H1 (cell line): ENCODE measurements at regions not wholly inside any gene's neighbourhood (a gene's known extent, or its start where the extent isn't known, plus 50 kb on each side); places are given as distances from the start of the nearest gene placed in this dataset.

ENCODE experiments used
- BRCA1 ChIP-seq: IDR thresholded peaks from 2 replicates; pipeline ENCODE4 v1.6.1; 2012; ENCODE audit warnings: low read depth, low read length, improper control_type of control experiment
- CEBPB ChIP-seq: IDR thresholded peaks from 2 replicates; pipeline ENCODE4 v1.6.1; 2012; ENCODE audit warnings: low read depth, low read length
- CHD1 ChIP-seq: IDR thresholded peaks from 2 replicates; pipeline ENCODE4 v1.6.1; 2012; ENCODE audit warnings: low read depth, low read length, improper control_type of control experiment
- JUN ChIP-seq: IDR thresholded peaks from 2 replicates; pipeline ENCODE4 v1.6.1; 2011; ENCODE audit warnings: low read depth, mild to moderate bottlenecking, improper control_type of control experiment, low read length
- JUND ChIP-seq: IDR thresholded peaks from 2 replicates; pipeline ENCODE4 v1.6.1; 2011; ENCODE audit warnings: mild to moderate bottlenecking, improper control_type of control experiment, low read length
- RXRA ChIP-seq: IDR thresholded peaks from 2 replicates; pipeline ENCODE4 v1.6.1; 2011; ENCODE audit warnings: low read depth, mild to moderate bottlenecking, low read length, moderate library complexity; ENCODE audit not compliant: insufficient read depth
- SIRT6 ChIP-seq: IDR thresholded peaks from one replicate; pipeline ENCODE4 v1.7.1; 2012; ENCODE audit warnings: low read length, inconsistent platforms
- SIX5 ChIP-seq: IDR thresholded peaks from 2 replicates; pipeline ENCODE4 v1.6.1; 2011; ENCODE audit warnings: mild to moderate bottlenecking, low read depth, low read length
- SUZ12 ChIP-seq: fragments of 200-600 bp; sonication (generic); IDR thresholded peaks from 2 replicates; pipeline ENCODE4 v1.6.1; 2012; ENCODE audit warnings: mild to moderate bottlenecking, inconsistent platforms, low read length, moderate library complexity, mixed read lengths
- TAF7 ChIP-seq: optimal IDR thresholded peaks from 2 replicates; pipeline ENCODE3; 2011; ENCODE audit warnings: low read depth, mild to moderate bottlenecking, inconsistent platforms, low read length, moderate library complexity, borderline replicate concordance
- TEAD4 ChIP-seq: IDR thresholded peaks from 2 replicates; pipeline ENCODE4 v1.6.1; 2012; ENCODE audit warnings: low read depth, low read length, inconsistent platforms, mixed read lengths
- TF ChIP-seq, protein P1 (sequence below): fragments of 300-600 bp; sonication (generic); IDR thresholded peaks from 2 replicates; pipeline ENCODE4 v1.7.1; 2012; ENCODE audit warnings: low read length, moderate library complexity, mild to moderate bottlenecking, inconsistent platforms; ENCODE audit not compliant: insufficient replicate concordance
- TF ChIP-seq, protein P2 (sequence below): IDR thresholded peaks from 2 replicates; pipeline ENCODE4 v1.6.1; 2012; ENCODE audit warnings: inconsistent platforms

DNA sequence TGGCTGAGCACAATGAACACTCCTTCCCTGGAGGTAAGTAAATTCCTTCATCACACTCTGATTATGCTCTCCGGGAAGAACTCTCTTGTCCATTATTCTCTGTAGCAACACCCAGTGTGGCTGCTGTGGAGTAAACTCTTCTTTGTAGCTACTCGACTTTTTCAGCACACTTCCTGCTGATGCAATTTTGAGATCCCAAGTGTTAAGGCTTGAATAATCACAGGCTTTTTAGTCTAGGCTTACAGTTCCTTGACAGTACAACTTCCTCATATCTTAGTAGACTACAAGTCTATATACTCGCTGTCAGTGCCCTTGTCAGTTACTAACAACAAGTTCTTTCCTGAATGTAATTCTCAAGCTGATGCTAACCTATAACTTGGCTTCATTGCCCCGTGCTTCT is 301.8 kb upstream of the API5 start (continued):
- TF ChIP-seq, protein P1, sequence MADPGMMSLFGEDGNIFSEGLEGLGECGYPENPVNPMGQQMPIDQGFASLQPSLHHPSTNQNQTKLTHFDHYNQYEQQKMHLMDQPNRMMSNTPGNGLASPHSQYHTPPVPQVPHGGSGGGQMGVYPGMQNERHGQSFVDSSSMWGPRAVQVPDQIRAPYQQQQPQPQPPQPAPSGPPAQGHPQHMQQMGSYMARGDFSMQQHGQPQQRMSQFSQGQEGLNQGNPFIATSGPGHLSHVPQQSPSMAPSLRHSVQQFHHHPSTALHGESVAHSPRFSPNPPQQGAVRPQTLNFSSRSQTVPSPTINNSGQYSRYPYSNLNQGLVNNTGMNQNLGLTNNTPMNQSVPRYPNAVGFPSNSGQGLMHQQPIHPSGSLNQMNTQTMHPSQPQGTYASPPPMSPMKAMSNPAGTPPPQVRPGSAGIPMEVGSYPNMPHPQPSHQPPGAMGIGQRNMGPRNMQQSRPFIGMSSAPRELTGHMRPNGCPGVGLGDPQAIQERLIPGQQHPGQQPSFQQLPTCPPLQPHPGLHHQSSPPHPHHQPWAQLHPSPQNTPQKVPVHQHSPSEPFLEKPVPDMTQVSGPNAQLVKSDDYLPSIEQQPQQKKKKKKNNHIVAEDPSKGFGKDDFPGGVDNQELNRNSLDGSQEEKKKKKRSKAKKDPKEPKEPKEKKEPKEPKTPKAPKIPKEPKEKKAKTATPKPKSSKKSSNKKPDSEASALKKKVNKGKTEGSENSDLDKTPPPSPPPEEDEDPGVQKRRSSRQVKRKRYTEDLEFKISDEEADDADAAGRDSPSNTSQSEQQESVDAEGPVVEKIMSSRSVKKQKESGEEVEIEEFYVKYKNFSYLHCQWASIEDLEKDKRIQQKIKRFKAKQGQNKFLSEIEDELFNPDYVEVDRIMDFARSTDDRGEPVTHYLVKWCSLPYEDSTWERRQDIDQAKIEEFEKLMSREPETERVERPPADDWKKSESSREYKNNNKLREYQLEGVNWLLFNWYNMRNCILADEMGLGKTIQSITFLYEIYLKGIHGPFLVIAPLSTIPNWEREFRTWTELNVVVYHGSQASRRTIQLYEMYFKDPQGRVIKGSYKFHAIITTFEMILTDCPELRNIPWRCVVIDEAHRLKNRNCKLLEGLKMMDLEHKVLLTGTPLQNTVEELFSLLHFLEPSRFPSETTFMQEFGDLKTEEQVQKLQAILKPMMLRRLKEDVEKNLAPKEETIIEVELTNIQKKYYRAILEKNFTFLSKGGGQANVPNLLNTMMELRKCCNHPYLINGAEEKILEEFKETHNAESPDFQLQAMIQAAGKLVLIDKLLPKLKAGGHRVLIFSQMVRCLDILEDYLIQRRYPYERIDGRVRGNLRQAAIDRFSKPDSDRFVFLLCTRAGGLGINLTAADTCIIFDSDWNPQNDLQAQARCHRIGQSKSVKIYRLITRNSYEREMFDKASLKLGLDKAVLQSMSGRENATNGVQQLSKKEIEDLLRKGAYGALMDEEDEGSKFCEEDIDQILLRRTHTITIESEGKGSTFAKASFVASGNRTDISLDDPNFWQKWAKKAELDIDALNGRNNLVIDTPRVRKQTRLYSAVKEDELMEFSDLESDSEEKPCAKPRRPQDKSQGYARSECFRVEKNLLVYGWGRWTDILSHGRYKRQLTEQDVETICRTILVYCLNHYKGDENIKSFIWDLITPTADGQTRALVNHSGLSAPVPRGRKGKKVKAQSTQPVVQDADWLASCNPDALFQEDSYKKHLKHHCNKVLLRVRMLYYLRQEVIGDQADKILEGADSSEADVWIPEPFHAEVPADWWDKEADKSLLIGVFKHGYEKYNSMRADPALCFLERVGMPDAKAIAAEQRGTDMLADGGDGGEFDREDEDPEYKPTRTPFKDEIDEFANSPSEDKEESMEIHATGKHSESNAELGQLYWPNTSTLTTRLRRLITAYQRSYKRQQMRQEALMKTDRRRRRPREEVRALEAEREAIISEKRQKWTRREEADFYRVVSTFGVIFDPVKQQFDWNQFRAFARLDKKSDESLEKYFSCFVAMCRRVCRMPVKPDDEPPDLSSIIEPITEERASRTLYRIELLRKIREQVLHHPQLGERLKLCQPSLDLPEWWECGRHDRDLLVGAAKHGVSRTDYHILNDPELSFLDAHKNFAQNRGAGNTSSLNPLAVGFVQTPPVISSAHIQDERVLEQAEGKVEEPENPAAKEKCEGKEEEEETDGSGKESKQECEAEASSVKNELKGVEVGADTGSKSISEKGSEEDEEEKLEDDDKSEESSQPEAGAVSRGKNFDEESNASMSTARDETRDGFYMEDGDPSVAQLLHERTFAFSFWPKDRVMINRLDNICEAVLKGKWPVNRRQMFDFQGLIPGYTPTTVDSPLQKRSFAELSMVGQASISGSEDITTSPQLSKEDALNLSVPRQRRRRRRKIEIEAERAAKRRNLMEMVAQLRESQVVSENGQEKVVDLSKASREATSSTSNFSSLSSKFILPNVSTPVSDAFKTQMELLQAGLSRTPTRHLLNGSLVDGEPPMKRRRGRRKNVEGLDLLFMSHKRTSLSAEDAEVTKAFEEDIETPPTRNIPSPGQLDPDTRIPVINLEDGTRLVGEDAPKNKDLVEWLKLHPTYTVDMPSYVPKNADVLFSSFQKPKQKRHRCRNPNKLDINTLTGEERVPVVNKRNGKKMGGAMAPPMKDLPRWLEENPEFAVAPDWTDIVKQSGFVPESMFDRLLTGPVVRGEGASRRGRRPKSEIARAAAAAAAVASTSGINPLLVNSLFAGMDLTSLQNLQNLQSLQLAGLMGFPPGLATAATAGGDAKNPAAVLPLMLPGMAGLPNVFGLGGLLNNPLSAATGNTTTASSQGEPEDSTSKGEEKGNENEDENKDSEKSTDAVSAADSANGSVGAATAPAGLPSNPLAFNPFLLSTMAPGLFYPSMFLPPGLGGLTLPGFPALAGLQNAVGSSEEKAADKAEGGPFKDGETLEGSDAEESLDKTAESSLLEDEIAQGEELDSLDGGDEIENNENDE: no peak
- TF ChIP-seq JUN (no peak), TAF7 (no peak), SIX5 (no peak), CEBPB (no peak), JUND (no peak), SIRT6 (no peak), RXRA (no peak), CHD1 (no peak), BRCA1 (no peak), SUZ12 (no peak), TEAD4 (no peak)
- TF ChIP-seq, protein P2, sequence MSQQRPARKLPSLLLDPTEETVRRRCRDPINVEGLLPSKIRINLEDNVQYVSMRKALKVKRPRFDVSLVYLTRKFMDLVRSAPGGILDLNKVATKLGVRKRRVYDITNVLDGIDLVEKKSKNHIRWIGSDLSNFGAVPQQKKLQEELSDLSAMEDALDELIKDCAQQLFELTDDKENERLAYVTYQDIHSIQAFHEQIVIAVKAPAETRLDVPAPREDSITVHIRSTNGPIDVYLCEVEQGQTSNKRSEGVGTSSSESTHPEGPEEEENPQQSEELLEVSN: no peak
